ENCODE measurements at regions not wholly inside any gene's neighbourhood (a gene's known extent, or its start where the extent isn't known, plus 50 kb on each side); places are given as distances from the start of the nearest gene placed in this dataset.

GRCh38 chr1:213526306-213526705 is 461.5 kb upstream of the PROX1 start:
- no peak for ATAC-seq
- TF ChIP-seq PPARA (CRISPR knock-in tag; IDR thresholded peaks at IDR 0.05; ENCODE audit: borderline replicate concordance) (no peak), ISL1 (CRISPR knock-in tag; IDR thresholded peaks at IDR 0.05) (no peak), RARB (CRISPR knock-in tag; IDR thresholded peaks at IDR 0.05) (no peak), ZNF565 (CRISPR knock-in tag; conservative IDR thresholded peaks at IDR 0.05; ENCODE audit: low read depth) (no peak), ZC3H10 (CRISPR knock-in tag; IDR thresholded peaks at IDR 0.05) (no peak), ZNF70 (CRISPR knock-in tag; IDR thresholded peaks at IDR 0.05) (no peak), POU6F1 (CRISPR knock-in tag; IDR thresholded peaks at IDR 0.05; ENCODE audit: borderline replicate concordance, low read depth) (no peak), OSR1 (CRISPR knock-in tag; IDR thresholded peaks at IDR 0.05) (no peak), ESRRG (CRISPR knock-in tag; IDR thresholded peaks at IDR 0.05) (no peak), ZFP3 (CRISPR knock-in tag; IDR thresholded peaks at IDR 0.05) (no peak), ARNTL (CRISPR knock-in tag; IDR thresholded peaks at IDR 0.05; ENCODE audit: borderline replicate concordance, low read depth) (no peak), BACH2 (CRISPR knock-in tag; IDR thresholded peaks at IDR 0.05; ENCODE audit: borderline replicate concordance) (no peak), ZFP30 (CRISPR knock-in tag; IDR thresholded peaks at IDR 0.05) (no peak), TOX (CRISPR knock-in tag; IDR thresholded peaks at IDR 0.05; ENCODE audit: borderline replicate concordance) (no peak), ZNF8 (CRISPR knock-in tag; IDR thresholded peaks at IDR 0.05) (no peak), TSHZ2 (CRISPR knock-in tag; IDR thresholded peaks at IDR 0.05) (no peak)
- TF ChIP-seq, protein P1, sequence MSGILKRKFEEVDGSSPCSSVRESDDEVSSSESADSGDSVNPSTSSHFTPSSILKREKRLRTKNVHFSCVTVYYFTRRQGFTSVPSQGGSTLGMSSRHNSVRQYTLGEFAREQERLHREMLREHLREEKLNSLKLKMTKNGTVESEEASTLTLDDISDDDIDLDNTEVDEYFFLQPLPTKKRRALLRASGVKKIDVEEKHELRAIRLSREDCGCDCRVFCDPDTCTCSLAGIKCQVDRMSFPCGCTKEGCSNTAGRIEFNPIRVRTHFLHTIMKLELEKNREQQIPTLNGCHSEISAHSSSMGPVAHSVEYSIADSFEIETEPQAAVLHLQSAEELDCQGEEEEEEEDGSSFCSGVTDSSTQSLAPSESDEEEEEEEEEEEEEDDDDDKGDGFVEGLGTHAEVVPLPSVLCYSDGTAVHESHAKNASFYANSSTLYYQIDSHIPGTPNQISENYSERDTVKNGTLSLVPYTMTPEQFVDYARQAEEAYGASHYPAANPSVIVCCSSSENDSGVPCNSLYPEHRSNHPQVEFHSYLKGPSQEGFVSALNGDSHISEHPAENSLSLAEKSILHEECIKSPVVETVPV (CRISPR knock-in tag; IDR thresholded peaks at IDR 0.05): no peak
- TF ChIP-seq, protein P2, sequence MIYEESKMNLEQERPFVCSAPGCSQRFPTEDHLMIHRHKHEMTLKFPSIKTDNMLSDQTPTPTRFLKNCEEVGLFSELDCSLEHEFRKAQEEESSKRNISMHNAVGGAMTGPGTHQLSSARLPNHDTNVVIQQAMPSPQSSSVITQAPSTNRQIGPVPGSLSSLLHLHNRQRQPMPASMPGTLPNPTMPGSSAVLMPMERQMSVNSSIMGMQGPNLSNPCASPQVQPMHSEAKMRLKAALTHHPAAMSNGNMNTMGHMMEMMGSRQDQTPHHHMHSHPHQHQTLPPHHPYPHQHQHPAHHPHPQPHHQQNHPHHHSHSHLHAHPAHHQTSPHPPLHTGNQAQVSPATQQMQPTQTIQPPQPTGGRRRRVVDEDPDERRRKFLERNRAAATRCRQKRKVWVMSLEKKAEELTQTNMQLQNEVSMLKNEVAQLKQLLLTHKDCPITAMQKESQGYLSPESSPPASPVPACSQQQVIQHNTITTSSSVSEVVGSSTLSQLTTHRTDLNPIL (CRISPR knock-in tag; IDR thresholded peaks at IDR 0.05; ENCODE audit: low read depth): no peak
- TF ChIP-seq, protein P3, sequence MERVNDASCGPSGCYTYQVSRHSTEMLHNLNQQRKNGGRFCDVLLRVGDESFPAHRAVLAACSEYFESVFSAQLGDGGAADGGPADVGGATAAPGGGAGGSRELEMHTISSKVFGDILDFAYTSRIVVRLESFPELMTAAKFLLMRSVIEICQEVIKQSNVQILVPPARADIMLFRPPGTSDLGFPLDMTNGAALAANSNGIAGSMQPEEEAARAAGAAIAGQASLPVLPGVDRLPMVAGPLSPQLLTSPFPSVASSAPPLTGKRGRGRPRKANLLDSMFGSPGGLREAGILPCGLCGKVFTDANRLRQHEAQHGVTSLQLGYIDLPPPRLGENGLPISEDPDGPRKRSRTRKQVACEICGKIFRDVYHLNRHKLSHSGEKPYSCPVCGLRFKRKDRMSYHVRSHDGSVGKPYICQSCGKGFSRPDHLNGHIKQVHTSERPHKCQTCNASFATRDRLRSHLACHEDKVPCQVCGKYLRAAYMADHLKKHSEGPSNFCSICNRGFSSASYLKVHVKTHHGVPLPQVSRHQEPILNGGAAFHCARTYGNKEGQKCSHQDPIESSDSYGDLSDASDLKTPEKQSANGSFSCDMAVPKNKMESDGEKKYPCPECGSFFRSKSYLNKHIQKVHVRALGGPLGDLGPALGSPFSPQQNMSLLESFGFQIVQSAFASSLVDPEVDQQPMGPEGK (CRISPR knock-in tag; IDR thresholded peaks at IDR 0.05; ENCODE audit: borderline replicate concordance): no peak

DNA sequence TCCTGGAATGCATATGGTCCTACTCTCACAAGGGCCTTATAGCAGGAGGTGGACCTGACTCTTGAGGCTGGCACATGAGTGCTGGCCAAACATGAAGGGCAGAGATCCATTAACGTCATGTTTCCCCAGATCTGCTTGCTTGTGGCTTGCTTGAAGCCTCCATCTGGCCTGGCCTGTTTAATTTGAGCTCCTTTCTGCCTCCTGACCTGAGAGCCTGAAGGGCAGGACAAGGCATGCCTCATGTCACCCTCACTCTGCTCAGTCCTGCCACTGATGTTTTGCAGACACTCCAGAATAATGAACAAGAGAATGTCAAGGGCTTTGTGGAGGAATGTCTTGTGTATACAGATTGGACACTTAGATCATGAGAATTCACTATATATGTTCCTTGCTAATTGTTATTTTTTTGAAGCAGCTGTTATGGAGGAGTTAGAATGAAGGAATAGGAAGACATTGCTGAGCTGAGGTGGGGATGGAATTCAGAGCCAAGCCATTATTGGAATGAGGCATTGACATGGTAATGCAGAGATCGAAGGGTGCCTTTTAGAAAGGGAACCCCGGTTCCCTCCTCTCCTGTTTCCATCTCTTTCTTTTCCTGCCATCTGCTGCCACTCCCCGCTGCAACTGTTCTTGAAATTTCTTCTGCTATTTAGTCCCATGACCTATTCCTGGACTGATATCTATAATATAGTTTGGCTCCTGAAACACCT is 457.0 kb upstream of the PROX1 start:
- TF ChIP-seq ZNF70 (CRISPR knock-in tag; IDR thresholded peaks at IDR 0.05): no peak
- TF ChIP-seq ARNTL (CRISPR knock-in tag; IDR thresholded peaks at IDR 0.05; ENCODE audit: borderline replicate concordance, low read depth): no peak
- TF ChIP-seq ZFP30 (CRISPR knock-in tag; IDR thresholded peaks at IDR 0.05): no peak
- no peak for TF ChIP-seq CSDC2 (CRISPR knock-in tag; IDR thresholded peaks at IDR 0.05)
- TF ChIP-seq ZNF8 (CRISPR knock-in tag; IDR thresholded peaks at IDR 0.05): no peak
- no peak for ATAC-seq

All from SK-N-SH treated with all-trans-retinoic acid at 6 μM for 48 hours (cell line).